H1 (cell line): ENCODE measurements at regions not wholly inside any gene's neighbourhood (a gene's known extent, or its start where the extent isn't known, plus 50 kb on each side); places are given as distances from the start of the nearest gene placed in this dataset.

Experiments
- CTCF ChIA-PET: fragments of 300-600 bp; sonication (Branson Sonifier 250); formaldehyde crosslinking; loops from one replicate; lab custom pipeline; 2021; ENCODE audit not compliant: partially characterized antibody; lab: Charles Lee
- POLR2A ChIA-PET: fragments of 300-600 bp; sonication (Branson Sonifier 250); formaldehyde crosslinking; loops from one replicate; lab custom pipeline; 2021; ENCODE audit warnings: inconsistent platforms; ENCODE audit not compliant: partially characterized antibody; lab: Charles Lee
- DNase-seq, 2 experiments: peaks; one replicate each; pipeline versions ENCODE4 v3.0.0 to v3.0.0-alpha.2; 2010 to 2022; ENCODE audit warnings: low spot score in 2 of 2, low read depth in 1 of 2, mixed read lengths in 1 of 2
- FAIRE-seq: peaks from 2 replicates; lab custom pipeline; 2011; peaks lifted over from hg19 to GRCh38; lab: Jason Lieb, UNC
- H2AFZ ChIP-seq: 2 replicates; pipeline ENCODE4 v1.8.1; 2012; ENCODE audit warnings: low read length, inconsistent platforms
- H2AK5ac ChIP-seq: 2 replicates; pipeline ENCODE4 v1.6.1; 2013; ENCODE audit warnings: low read depth, low read length
- H2BK120ac ChIP-seq: replicated peaks from 2 replicates; pipeline ENCODE3; 2013; ENCODE audit warnings: low read depth, low read length, inconsistent platforms
- H2BK12ac ChIP-seq: 2 replicates; pipeline ENCODE4 v1.6.1; 2013; ENCODE audit warnings: low read depth, low read length
- H2BK15ac ChIP-seq: 2 replicates; pipeline ENCODE4 v1.6.1; 2013; ENCODE audit warnings: low read length
- H2BK20ac ChIP-seq: 2 replicates; pipeline ENCODE4 v1.6.1; 2013; ENCODE audit warnings: low read length
- H2BK5ac ChIP-seq: 2 replicates; pipeline ENCODE4 v1.6.1; 2013; ENCODE audit warnings: low read depth, low read length
- H3K14ac ChIP-seq: 2 replicates; pipeline ENCODE4 v1.6.1; 2013; ENCODE audit warnings: inconsistent platforms; ENCODE audit not compliant: insufficient read length
- H3K18ac ChIP-seq: 2 replicates; pipeline ENCODE4 v1.6.1; 2013; ENCODE audit warnings: low read length; ENCODE audit errors: extremely low read depth
- H3K23ac ChIP-seq: 2 replicates; pipeline ENCODE4 v1.6.1; 2013; ENCODE audit warnings: inconsistent platforms; ENCODE audit not compliant: insufficient read length
- H3K23me2 ChIP-seq: 2 replicates; pipeline ENCODE4 v1.6.1; 2013; ENCODE audit warnings: low read depth, low read length
- H3K27ac ChIP-seq: 2 replicates; pipeline ENCODE4 v1.6.1; 2011; ENCODE audit warnings: low read depth, low read length, inconsistent platforms
- H3K27me3 ChIP-seq, 4 experiments: replicated peaks in 1 of 4; 1 replicate in 1 of 4; 2 replicates in 3 of 4; pipeline versions ENCODE4 v1.6.1 to v1.8.1; 2011 to 2013; ENCODE audit warnings: low read length in 3 of 4, mild to moderate bottlenecking in 3 of 4, inconsistent platforms in 2 of 4, mixed read lengths in 2 of 4, moderate library complexity in 1 of 4; ENCODE audit not compliant: control insufficient read depth in 3 of 4, insufficient read depth in 3 of 4; ENCODE audit errors: extremely low read depth in 1 of 4
- H3K36me3 ChIP-seq, 4 experiments: 2 replicates each; pipeline versions ENCODE4 v1.6.1 to v1.8.1; 2011 to 2013; ENCODE audit warnings: mild to moderate bottlenecking in 4 of 4, low read length in 3 of 4, moderate library complexity in 2 of 4, control low read depth in 1 of 4, inconsistent platforms in 1 of 4; ENCODE audit not compliant: insufficient read depth in 4 of 4, control insufficient read depth in 2 of 4
- H3K4ac ChIP-seq: replicated peaks from 2 replicates; pipeline ENCODE3; 2013; ENCODE audit warnings: low read length, low read depth, mixed read lengths, inconsistent platforms; ENCODE audit not compliant: insufficient read length
- H3K4me1 ChIP-seq, 4 experiments: replicated peaks in 1 of 4; 1 replicate in 1 of 4; 2 replicates in 3 of 4; pipeline versions ENCODE4 v1.6.1 to v1.8.1; 2011 to 2013; ENCODE audit warnings: low read length in 3 of 4, inconsistent platforms in 2 of 4, mixed read lengths in 1 of 4; ENCODE audit not compliant: insufficient read depth in 4 of 4, control insufficient read depth in 3 of 4
- H3K4me2 ChIP-seq, 2 experiments: 2 replicates each; pipeline versions ENCODE4 v1.6.1 to v1.8.1; 2011 to 2013; ENCODE audit warnings: low read depth in 2 of 2, low read length in 2 of 2, control low read depth in 1 of 2, inconsistent platforms in 1 of 2, mild to moderate bottlenecking in 1 of 2; ENCODE audit not compliant: insufficient read depth in 1 of 2
- H3K4me3 ChIP-seq, 4 experiments: fragments of 200-600, 300-600 bp in 1 of 4; sonication (generic), shearing (Covaris generic), sonication (Bioruptor Twin) in 1 of 4; 2 replicates each; pipeline versions ENCODE4 v1.5.1 to v1.8.1; 2011 to 2016; ENCODE audit warnings: low read length in 4 of 4, low read depth in 3 of 4, control low read depth in 2 of 4, inconsistent platforms in 2 of 4, mild to moderate bottlenecking in 2 of 4, mixed read lengths in 1 of 4, moderate library complexity in 1 of 4; ENCODE audit not compliant: insufficient read depth in 2 of 4; ENCODE audit errors: extremely low read depth in 1 of 4
- H3K56ac ChIP-seq: replicated peaks from 2 replicates; pipeline ENCODE3; 2013; ENCODE audit warnings: low read depth, mild to moderate bottlenecking, mixed read lengths, low read length, inconsistent platforms; ENCODE audit not compliant: insufficient read length
- H3K79me1 ChIP-seq: 2 replicates; pipeline ENCODE4 v1.6.1; 2013; ENCODE audit warnings: low read depth, low read length, control low read depth
- H3K79me2 ChIP-seq, 2 experiments: 2 replicates each; pipeline versions ENCODE4 v1.6.1 to v1.8.1; 2012 to 2013; ENCODE audit warnings: low read length in 2 of 2, mild to moderate bottlenecking in 2 of 2, inconsistent platforms in 1 of 2; ENCODE audit not compliant: insufficient read depth in 2 of 2, control insufficient read depth in 1 of 2
- H3K9ac ChIP-seq, 4 experiments: replicated peaks in 1 of 4; 1 replicate in 1 of 4; 2 replicates in 3 of 4; pipeline versions ENCODE4 v1.6.1 to v1.8.1; 2011 to 2013; ENCODE audit warnings: low read depth in 3 of 4, low read length in 3 of 4, control low read depth in 2 of 4, mild to moderate bottlenecking in 2 of 4, moderate library complexity in 2 of 4, inconsistent platforms in 1 of 4; ENCODE audit errors: extremely low read depth in 1 of 4
- H3K9me3 ChIP-seq, 2 experiments: 2 replicates each; pipeline versions ENCODE4 v1.6.1 to v1.8.1; 2012 to 2013; ENCODE audit warnings: mild to moderate bottlenecking in 2 of 2, moderate library complexity in 2 of 2, control low read depth in 1 of 2, inconsistent platforms in 1 of 2, low read depth in 1 of 2, low read length in 1 of 2, mixed read lengths in 1 of 2; ENCODE audit not compliant: insufficient read depth in 2 of 2
- H4K20me1 ChIP-seq, 2 experiments: replicated peaks in 1 of 2; 2 replicates each; pipeline versions ENCODE3 to v1.8.1; 2011 to 2013; ENCODE audit warnings: inconsistent platforms in 2 of 2, low read length in 2 of 2, mild to moderate bottlenecking in 1 of 2; ENCODE audit not compliant: insufficient read depth in 2 of 2, control insufficient read depth in 1 of 2
- H4K5ac ChIP-seq: 2 replicates; pipeline ENCODE4 v1.6.1; 2013; ENCODE audit warnings: low read length, low read depth, mixed read lengths, inconsistent platforms; ENCODE audit not compliant: insufficient read length
- H4K8ac ChIP-seq: 2 replicates; pipeline ENCODE4 v1.8.0; 2013; ENCODE audit warnings: mild to moderate bottlenecking, moderate library complexity, low read length, inconsistent platforms; ENCODE audit not compliant: insufficient read depth; ENCODE audit errors: extremely low read depth
- H4K91ac ChIP-seq: replicated peaks from 2 replicates; pipeline ENCODE3; 2013; ENCODE audit warnings: low read length, mixed read lengths, inconsistent platforms; ENCODE audit not compliant: insufficient read length
- ASH2L ChIP-seq: fragments of 200-600, 300-600 bp; sonication (generic); IDR thresholded peaks from one replicate; pipeline ENCODE4 v1.7.1; 2017; ENCODE audit warnings: low read length
- EZH2 ChIP-seq: fragments of 200-600 bp; sonication (generic); IDR thresholded peaks from 2 replicates; pipeline ENCODE4 v1.7.1; 2012; ENCODE audit warnings: low read depth, mild to moderate bottlenecking, moderate library complexity, low read length, inconsistent platforms; ENCODE audit not compliant: severe bottlenecking
- RAD21 ChIP-seq, 2 experiments: IDR thresholded peaks in 1 of 2; conservative IDR thresholded peaks in 1 of 2; 2 replicates each; pipeline ENCODE4 v1.6.1; 2011; ENCODE audit warnings: low read depth in 2 of 2, low read length in 2 of 2, improper control_type of control experiment in 1 of 2, inconsistent platforms in 1 of 2, mild to moderate bottlenecking in 1 of 2, moderate library complexity in 1 of 2
- SIX5 ChIP-seq: IDR thresholded peaks from 2 replicates; pipeline ENCODE4 v1.6.1; 2011; ENCODE audit warnings: mild to moderate bottlenecking, low read depth, low read length
- SP2 ChIP-seq: IDR thresholded peaks from 2 replicates; pipeline ENCODE4 v1.6.1; 2012; ENCODE audit warnings: mild to moderate bottlenecking, low read length, inconsistent platforms
- SRF ChIP-seq: IDR thresholded peaks from 2 replicates; pipeline ENCODE4 v1.6.1; 2011; ENCODE audit warnings: mild to moderate bottlenecking, low read depth, low read length, moderate library complexity
- SUZ12 ChIP-seq: fragments of 200-600 bp; sonication (generic); IDR thresholded peaks from 2 replicates; pipeline ENCODE4 v1.6.1; 2012; ENCODE audit warnings: mild to moderate bottlenecking, inconsistent platforms, low read length, moderate library complexity, mixed read lengths
- TBP ChIP-seq: IDR thresholded peaks from 2 replicates; pipeline ENCODE4 v1.6.1; 2011; ENCODE audit warnings: low read depth, low read length, improper control_type of control experiment

- H2BK15ac ChIP-seq = no peak overlapping the region
- H3K9me3 ChIP-seq = peaks cover 22 to 32% of the 10 kb centered on the region in 2 experiments
- no peak overlapping the region for H2BK120ac ChIP-seq
- H2AFZ ChIP-seq = no peak overlapping the region
- FAIRE-seq (no peak), DNase-seq (no peak)
- no peaks in the 10 kb centered on the region for H3K79me2 ChIP-seq
- no peak overlapping the region for H4K8ac ChIP-seq
- H3K18ac ChIP-seq = no peak overlapping the region
- no peaks in the 10 kb centered on the region for H3K79me1 ChIP-seq
- H3K14ac ChIP-seq = no peak overlapping the region
- H3K4me1 ChIP-seq = no peaks in the 10 kb centered on the region
- no peak overlapping the region for H4K5ac ChIP-seq
- CTCF ChIA-PET = interaction anchor here (1.5 kb wide), 1 partner anchor 608 kb away, joined by 3 read pairs; no protein-coding TSS in a partner anchor
- no peak overlapping the region for H3K4ac ChIP-seq
- H2BK20ac ChIP-seq = no peak overlapping the region
- no peak overlapping the region for H3K9ac ChIP-seq
- H4K91ac ChIP-seq = no peak overlapping the region
- H3K27ac ChIP-seq = no peak overlapping the region
- H2AK5ac ChIP-seq = no peak overlapping the region
- H3K4me2 ChIP-seq = no peak overlapping the region
- H3K4me3 ChIP-seq = no peak overlapping the region
- 0 out of 8 replicates have a peak, but pooled peaks cover 0 to 2% (median 0%) of the 10 kb centered on the region in 4 experiments for H3K36me3 ChIP-seq
- H4K20me1 ChIP-seq = no peaks in the 10 kb centered on the region
- POLR2A ChIA-PET = no interaction called here
- H3K56ac ChIP-seq = no peak overlapping the region
- H3K23ac ChIP-seq = no peak overlapping the region
- no peaks in the 10 kb centered on the region for H3K23me2 ChIP-seq
- no peak overlapping the region for H2BK5ac ChIP-seq
- no peaks in the 10 kb centered on the region for H3K27me3 ChIP-seq
- H2BK12ac ChIP-seq = no peak overlapping the region
- TF ChIP-seq ASH2L (no peak), SIX5 (no peak), SP2 (no peak), SUZ12 (no peak), SRF (no peak), RAD21 (IDR thresholded peaks at IDR 0.05 in 1 of 2, conservative IDR thresholded peaks at IDR 0.05 in 1 of 2; ENCODE audit: low read depth in 2 of 2, low read length in 2 of 2) (no peak), EZH2 (no peak), TBP (no peak)
These were observed 585.7 kb upstream of the MARCKS start for GRCh38 chr6:113271437-113271836.
